ENCODE measurements at regions not wholly inside any gene's neighbourhood (a gene's known extent, or its start where the extent isn't known, plus 50 kb on each side); places are given as distances from the start of the nearest gene placed in this dataset.

DNA sequence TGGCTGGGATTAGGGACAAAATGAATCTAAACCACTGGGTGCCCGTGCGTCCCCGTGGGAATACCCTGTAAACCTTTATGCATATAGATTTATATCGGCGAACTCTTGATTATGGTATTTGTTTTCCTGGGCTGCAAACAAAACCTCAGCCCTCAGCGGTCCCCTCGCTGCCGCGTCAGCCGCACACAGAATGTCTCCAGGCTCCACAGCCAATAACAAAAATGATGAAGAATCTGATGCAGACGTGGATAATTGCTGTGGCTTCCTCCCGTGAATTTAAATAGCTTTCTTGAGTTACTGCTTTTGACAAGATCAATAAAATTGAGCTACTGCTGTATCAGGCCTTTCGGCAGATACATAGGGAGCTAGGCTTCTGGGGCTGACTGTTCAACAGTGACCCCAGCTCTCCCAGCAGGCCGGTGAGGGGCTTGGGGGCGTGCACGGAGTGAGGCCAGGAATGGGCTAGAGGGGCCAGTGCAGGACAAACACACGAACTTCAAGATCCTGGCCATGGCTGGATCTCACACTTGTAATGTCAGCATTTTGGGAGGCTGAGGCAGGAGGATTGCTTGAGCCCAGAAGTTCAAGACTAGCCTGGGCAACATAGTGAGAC lies 125.8 kb upstream of the NCOR2 start:
- Histone ChIP-seq H3K9me3 (ENCODE audit: control insufficient read depth, insufficient read depth, low read length) (no peaks in the 10 kb centered on the region), H3K36me3 (ENCODE audit: control insufficient read depth, insufficient read depth, low read length) (no peaks in the 10 kb centered on the region), H3K4me3 (ENCODE audit: low read depth, low read length) (no peak overlapping the region), H3K4me1 (ENCODE audit: control insufficient read depth, insufficient read depth, low read length) (no peaks in the 10 kb centered on the region), H3K9ac (ENCODE audit: low read depth, low read length) (no peak overlapping the region), H3K27me3 (ENCODE audit: control insufficient read depth, insufficient read depth, low read length) (no peaks in the 10 kb centered on the region)

DNA sequence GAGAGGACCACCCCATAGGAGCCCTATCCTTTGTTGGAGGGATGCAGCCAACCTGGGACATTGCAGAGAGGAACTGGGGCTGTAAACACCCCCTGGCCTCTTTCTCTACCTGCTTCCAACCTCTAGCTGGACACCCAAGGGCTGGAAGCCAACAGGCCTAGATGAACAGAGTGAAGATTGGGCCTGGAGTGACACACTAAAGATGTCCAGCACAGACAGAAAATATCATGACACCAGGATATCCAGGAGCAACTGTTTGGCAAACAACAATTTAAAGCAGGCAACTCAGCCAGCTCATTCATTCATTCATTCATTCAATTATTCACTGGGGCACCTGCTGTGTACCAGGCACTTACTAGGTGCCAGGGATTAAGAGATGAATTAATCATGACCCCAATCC lies 125.0 kb upstream of the NCOR2 start:
- no peaks in the 10 kb centered on the region for H3K9me3 ChIP-seq (ENCODE audit: control insufficient read depth, insufficient read depth, low read length)
- H3K9ac ChIP-seq (ENCODE audit: low read depth, low read length): no peak overlapping the region
- H3K36me3 ChIP-seq (ENCODE audit: control insufficient read depth, insufficient read depth, low read length): no peaks in the 10 kb centered on the region
- H3K4me3 ChIP-seq (ENCODE audit: low read depth, low read length): no peak overlapping the region
- H3K27me3 ChIP-seq (ENCODE audit: control insufficient read depth, insufficient read depth, low read length): no peaks in the 10 kb centered on the region
- H3K4me1 ChIP-seq (ENCODE audit: control insufficient read depth, insufficient read depth, low read length): no peaks in the 10 kb centered on the region

DNA sequence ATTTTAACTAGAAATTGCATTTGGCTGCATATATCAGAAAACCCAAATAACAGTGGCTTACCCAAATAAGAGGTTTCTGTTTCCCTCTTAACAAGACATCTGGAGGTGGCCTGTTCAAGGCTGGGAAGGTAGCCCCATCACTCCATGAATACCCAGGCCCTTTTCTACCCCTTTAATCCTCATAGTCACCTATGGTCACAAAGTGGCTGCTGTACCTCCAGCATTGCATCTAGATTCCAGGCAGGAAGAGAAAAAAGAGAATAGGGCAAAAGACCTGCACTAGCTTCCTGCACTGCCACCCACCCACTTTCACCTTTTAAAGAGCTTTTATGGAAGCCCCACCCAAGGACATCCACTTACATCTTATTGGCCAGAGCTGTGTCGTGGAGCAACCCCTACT lies 124.0 kb upstream of the NCOR2 start:
- no peaks in the 10 kb centered on the region for H3K9me3 ChIP-seq (ENCODE audit: control insufficient read depth, insufficient read depth, low read length)
- H3K4me3 ChIP-seq (ENCODE audit: low read depth, low read length): no peak overlapping the region
- H3K9ac ChIP-seq (ENCODE audit: low read depth, low read length): no peak overlapping the region
- H3K36me3 ChIP-seq (ENCODE audit: control insufficient read depth, insufficient read depth, low read length): no peaks in the 10 kb centered on the region
- no peaks in the 10 kb centered on the region for H3K27me3 ChIP-seq (ENCODE audit: control insufficient read depth, insufficient read depth, low read length)
- H3K4me1 ChIP-seq (ENCODE audit: control insufficient read depth, insufficient read depth, low read length): no peaks in the 10 kb centered on the region

DNA sequence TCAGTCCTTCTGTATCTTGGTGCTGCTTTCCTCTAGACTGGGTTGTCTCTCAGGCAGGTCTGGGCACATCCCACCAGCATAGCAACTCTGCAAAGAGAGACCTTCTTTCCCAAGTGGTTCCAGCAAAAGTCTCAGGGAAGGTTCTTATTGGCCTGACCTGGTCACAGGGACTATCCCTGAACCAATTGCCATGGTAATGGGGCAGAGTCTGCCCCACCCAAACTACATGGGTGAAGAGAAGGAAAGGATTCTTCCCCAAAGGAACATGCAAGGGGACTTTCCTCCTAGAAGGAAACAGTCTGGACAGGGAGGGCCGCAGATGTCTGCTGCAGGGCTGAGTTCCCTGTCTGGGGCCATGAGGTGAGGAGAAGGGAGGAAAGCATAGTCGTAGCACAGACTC lies 122.2 kb upstream of the NCOR2 start:
- no peak overlapping the region for H3K9ac ChIP-seq (ENCODE audit: low read depth, low read length)
- H3K4me3 ChIP-seq (ENCODE audit: low read depth, low read length): no peak overlapping the region
- H3K36me3 ChIP-seq (ENCODE audit: control insufficient read depth, insufficient read depth, low read length): no peaks in the 10 kb centered on the region
- H3K9me3 ChIP-seq (ENCODE audit: control insufficient read depth, insufficient read depth, low read length): no peaks in the 10 kb centered on the region
- H3K27me3 ChIP-seq (ENCODE audit: control insufficient read depth, insufficient read depth, low read length): no peaks in the 10 kb centered on the region
- no peaks in the 10 kb centered on the region for H3K4me1 ChIP-seq (ENCODE audit: control insufficient read depth, insufficient read depth, low read length)

DNA sequence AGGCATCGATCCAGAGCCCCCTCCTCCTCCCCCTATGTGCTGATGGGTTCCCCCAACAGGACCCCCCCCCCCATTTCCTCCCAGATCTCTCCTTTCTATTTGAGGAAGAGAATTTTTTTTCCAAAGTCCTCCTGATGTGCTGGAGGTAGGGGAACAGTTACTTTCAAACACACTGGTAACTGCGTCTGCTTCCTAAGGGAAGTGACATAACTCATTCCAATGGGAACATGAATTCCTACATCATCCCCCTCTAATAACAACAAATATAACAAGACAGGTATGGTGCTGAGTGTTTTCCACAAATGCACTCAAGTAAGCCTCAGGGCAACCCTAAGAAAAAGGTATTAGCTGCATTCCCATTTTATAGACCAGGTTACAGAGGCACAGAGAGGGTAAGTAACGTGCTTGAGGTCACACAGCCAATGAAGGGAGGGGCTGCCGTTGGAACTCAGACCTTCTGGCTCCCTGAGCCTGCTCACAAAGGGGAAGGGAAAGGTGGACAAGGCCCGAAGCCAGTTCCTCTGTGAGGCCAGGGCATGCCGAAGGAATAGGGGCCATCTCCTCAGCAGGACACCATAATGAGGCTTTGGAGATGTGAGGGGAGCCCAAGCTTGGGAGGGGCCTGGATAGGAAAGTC lies 121.1 kb upstream of the NCOR2 start:
- H3K36me3 ChIP-seq (ENCODE audit: control insufficient read depth, insufficient read depth, low read length): no peaks in the 10 kb centered on the region
- no peak overlapping the region for H3K4me3 ChIP-seq (ENCODE audit: low read depth, low read length)
- H3K27me3 ChIP-seq (ENCODE audit: control insufficient read depth, insufficient read depth, low read length): no peaks in the 10 kb centered on the region
- H3K9me3 ChIP-seq (ENCODE audit: control insufficient read depth, insufficient read depth, low read length): no peaks in the 10 kb centered on the region
- no peak overlapping the region for H3K9ac ChIP-seq (ENCODE audit: low read depth, low read length)
- no peaks in the 10 kb centered on the region for H3K4me1 ChIP-seq (ENCODE audit: control insufficient read depth, insufficient read depth, low read length)

DNA sequence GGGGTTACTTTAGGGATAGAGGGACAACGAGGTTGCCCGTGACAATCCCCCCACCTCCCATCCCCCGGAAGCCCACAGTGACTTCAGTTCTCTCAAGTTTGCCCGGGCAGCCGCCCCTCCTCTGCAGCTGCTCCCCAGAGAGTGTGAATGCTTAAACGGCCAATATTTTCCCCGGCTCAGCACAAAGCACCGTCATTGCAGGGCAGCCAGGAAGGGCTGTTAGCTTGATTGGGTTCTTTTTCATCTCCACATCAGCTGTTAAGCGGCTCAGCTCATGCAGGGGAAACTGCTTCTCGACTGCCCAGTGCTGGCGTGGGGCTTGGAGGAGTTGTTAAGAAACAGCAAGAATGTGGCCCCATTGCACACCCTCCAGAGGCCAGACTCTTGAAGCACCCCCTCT lies 120.5 kb upstream of the NCOR2 start:
- peaks cover under 1% of the 10 kb centered on the region for H3K4me1 ChIP-seq (ENCODE audit: control insufficient read depth, insufficient read depth, low read length)
- no peak overlapping the region for H3K9ac ChIP-seq (ENCODE audit: low read depth, low read length)
- no peaks in the 10 kb centered on the region for H3K27me3 ChIP-seq (ENCODE audit: control insufficient read depth, insufficient read depth, low read length)
- H3K4me3 ChIP-seq (ENCODE audit: low read depth, low read length): no peak overlapping the region
- H3K9me3 ChIP-seq (ENCODE audit: control insufficient read depth, insufficient read depth, low read length): no peaks in the 10 kb centered on the region
- H3K36me3 ChIP-seq (ENCODE audit: control insufficient read depth, insufficient read depth, low read length): no peaks in the 10 kb centered on the region

DNA sequence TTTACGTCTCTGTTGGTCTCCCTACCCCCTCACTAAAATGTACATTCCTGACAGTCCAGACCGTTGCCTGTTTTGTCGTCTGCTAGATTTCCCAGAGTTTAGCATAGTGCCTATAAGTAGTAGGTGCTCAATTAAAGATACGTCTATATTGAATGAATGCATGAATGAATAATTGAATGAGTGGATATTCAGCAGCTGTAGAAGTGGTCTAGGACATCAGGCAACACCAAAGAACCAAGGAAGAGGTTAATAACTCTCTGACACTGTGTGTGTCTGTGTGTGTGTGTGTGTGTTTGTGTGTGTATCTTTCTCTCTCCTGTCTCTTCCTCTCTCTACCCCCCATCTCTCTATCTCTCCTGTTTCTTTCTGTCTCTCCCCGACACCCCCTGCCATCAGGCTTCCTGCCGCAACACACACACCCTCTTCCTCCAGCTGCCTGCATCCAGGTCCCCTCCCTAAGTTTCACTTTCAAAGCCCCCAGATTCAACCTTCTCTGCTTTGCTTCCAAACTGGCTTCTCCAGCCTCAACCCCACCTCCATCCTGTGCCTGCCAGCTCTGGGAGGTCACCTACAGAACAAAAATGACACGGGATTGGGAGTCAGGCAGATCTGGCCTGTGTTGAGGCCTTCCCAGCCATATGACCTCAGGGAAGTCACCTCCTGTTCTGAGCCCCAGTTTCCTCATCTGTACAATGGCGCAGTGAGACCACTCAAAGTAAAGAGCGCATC lies 119.9 kb upstream of the NCOR2 start:
- no peaks in the 10 kb centered on the region for H3K9me3 ChIP-seq (ENCODE audit: control insufficient read depth, insufficient read depth, low read length)
- H3K4me3 ChIP-seq (ENCODE audit: low read depth, low read length): no peak overlapping the region
- H3K9ac ChIP-seq (ENCODE audit: low read depth, low read length): no peak overlapping the region
- peaks cover 2% of the 10 kb centered on the region for H3K4me1 ChIP-seq (ENCODE audit: control insufficient read depth, insufficient read depth, low read length)
- H3K27me3 ChIP-seq (ENCODE audit: control insufficient read depth, insufficient read depth, low read length): no peaks in the 10 kb centered on the region
- H3K36me3 ChIP-seq (ENCODE audit: control insufficient read depth, insufficient read depth, low read length): no peaks in the 10 kb centered on the region

DNA sequence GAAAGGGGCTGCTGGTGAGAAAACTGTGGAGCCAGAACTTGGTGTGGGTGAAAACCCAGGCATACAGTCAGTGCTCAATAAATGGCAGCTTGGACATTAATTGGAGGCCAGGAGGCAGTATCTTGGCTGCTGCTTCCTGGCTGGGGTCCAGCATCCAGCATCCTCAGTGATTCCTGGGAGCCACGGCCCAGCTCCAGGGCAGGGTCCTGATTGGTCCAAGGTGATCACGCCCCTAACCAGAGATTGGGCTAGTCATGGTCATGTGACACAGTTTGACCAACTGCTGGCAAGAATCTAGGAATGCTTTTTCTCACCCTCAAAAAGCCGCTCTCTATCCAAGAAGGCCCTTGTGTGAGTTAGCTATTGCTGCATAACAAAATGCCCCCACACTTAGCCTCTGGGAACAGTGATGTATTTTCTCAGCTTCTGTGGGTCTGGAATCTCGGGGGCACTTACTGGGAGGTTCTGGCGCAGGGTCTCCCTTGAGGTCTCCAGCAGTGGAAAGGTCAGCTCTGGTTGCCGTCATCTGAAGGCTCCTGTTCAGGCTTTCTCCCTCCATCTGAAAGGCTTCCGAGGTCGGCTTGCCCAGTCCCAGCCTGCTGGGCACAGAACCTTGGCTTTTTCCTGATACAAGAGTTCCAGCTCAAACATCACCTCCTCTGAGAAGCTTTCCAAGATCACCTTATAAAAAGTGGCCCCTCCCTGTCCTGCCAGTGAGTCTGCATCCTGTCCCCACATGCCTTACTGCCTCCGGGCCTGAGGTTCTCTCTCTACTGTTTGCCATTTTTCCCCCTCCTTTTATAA lies 119.2 kb upstream of the NCOR2 start:
- Histone ChIP-seq H3K4me3 (ENCODE audit: low read depth, low read length) (no peak overlapping the region), H3K36me3 (ENCODE audit: control insufficient read depth, insufficient read depth, low read length) (no peaks in the 10 kb centered on the region), H3K4me1 (ENCODE audit: control insufficient read depth, insufficient read depth, low read length) (peaks cover 4% of the 10 kb centered on the region), H3K27me3 (ENCODE audit: control insufficient read depth, insufficient read depth, low read length) (no peaks in the 10 kb centered on the region), H3K9ac (ENCODE audit: low read depth, low read length) (no peak overlapping the region), H3K9me3 (ENCODE audit: control insufficient read depth, insufficient read depth, low read length) (no peaks in the 10 kb centered on the region)

DNA sequence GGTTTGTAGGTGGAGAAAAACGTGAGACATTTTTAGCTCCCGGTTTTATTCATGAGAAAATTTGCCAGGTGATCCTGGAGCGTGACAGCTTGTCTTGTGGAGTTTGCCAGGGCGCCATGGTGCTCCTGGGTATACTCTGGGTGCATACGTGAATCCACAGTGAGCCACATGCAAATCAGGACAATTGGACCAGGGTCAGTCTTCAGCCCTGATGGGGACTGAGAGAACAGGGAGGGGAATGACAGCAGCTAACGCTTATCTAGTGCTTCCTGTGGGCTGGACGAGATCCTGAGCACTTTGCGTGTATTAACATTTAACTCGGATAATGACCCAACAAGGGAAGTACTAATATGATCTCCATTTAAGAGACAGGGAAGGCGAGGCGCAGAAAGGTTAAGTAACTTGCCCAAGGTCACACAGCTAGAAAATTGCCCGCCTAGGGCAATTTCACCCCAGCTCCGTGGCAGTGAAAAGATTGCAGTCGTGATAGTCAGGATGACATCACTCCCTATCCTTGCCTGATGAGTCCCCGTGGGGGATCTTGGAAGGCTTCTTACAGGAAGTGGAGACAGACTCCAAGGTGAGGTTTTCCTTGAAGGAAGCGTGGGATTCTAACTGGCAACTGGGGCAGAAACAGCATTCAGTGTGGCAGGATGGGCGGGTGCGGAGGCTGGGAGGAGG lies 118.4 kb upstream of the NCOR2 start:
- Histone ChIP-seq H3K27me3 (ENCODE audit: control insufficient read depth, insufficient read depth, low read length) (no peaks in the 10 kb centered on the region), H3K9me3 (ENCODE audit: control insufficient read depth, insufficient read depth, low read length) (no peaks in the 10 kb centered on the region), H3K4me3 (ENCODE audit: low read depth, low read length) (no peak overlapping the region), H3K36me3 (ENCODE audit: control insufficient read depth, insufficient read depth, low read length) (no peaks in the 10 kb centered on the region), H3K9ac (ENCODE audit: low read depth, low read length) (no peak overlapping the region), H3K4me1 (ENCODE audit: control insufficient read depth, insufficient read depth, low read length) (peaks cover 4% of the 10 kb centered on the region)

DNA sequence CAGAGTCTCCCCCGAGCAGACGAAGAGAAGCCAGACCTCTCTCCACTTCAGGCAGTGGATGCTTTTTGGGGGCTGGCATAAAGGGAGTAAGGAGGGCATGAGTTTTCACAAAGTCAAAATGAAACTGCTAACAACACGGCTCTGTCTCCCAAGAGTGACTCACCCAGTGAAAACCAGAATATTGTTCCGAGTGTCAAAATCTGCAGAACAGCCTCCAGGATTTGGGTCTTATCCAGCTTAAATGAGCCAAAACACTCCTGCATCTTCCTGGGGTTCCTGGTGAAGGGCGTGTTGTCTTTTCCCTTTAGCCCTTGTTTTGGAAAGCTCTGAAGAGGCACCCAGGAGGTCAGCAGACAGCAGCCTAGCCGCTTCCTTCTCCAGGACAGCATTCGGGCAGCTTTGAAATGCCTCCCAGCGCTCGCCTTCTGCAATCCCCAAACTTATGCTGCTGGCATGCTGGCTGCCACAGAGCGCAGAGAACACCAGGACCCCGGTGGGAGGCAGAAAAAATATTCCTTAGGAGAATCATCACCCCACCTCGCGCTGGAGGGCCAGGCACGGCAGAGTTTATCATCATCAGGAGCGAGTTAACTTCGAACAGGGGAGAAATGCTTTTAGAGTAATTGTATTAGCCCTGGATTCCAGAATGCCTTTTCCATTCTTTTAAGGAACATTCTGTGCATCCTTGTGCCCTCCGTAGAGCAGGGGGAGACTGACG lies 117.7 kb upstream of the NCOR2 start:
- H3K27me3 ChIP-seq (ENCODE audit: control insufficient read depth, insufficient read depth, low read length): no peaks in the 10 kb centered on the region
- H3K4me3 ChIP-seq (ENCODE audit: low read depth, low read length): no peak overlapping the region
- no peaks in the 10 kb centered on the region for H3K36me3 ChIP-seq (ENCODE audit: control insufficient read depth, insufficient read depth, low read length)
- H3K9me3 ChIP-seq (ENCODE audit: control insufficient read depth, insufficient read depth, low read length): no peaks in the 10 kb centered on the region
- H3K4me1 ChIP-seq (ENCODE audit: control insufficient read depth, insufficient read depth, low read length): peaks cover 4% of the 10 kb centered on the region
- H3K9ac ChIP-seq (ENCODE audit: low read depth, low read length): peak overlapping the region; percentile 5

DNA sequence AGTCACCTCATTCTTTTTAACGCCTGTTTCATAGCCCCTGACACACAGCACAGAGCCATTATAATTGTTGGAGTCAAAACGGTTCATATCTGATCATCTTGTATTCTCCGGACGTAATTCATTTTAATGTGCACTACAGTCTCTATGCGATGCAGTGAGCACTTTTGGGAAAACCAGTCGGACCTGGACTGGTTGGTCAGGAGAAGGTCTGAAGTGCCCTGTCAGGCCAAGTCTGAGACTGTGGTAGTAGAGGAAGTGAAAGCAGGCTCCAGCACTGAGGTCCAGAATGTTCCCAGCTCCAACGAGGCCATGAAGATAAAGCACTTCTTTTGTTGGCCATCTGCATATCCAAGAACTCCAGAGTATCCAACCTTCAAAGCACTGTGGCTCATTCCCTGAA lies 117.1 kb upstream of the NCOR2 start:
- H3K9me3 ChIP-seq (ENCODE audit: control insufficient read depth, insufficient read depth, low read length): no peaks in the 10 kb centered on the region
- H3K9ac ChIP-seq (ENCODE audit: low read depth, low read length): no peak overlapping the region
- H3K4me3 ChIP-seq (ENCODE audit: low read depth, low read length): no peak overlapping the region
- no peaks in the 10 kb centered on the region for H3K27me3 ChIP-seq (ENCODE audit: control insufficient read depth, insufficient read depth, low read length)
- no peaks in the 10 kb centered on the region for H3K36me3 ChIP-seq (ENCODE audit: control insufficient read depth, insufficient read depth, low read length)
- peaks cover 4% of the 10 kb centered on the region for H3K4me1 ChIP-seq (ENCODE audit: control insufficient read depth, insufficient read depth, low read length)
